Stomach (tissue), 8 donors: ENCODE measurements at regions not wholly inside any gene's neighbourhood (a gene's known extent, or its start where the extent isn't known, plus 50 kb on each side); places are given as distances from the start of the nearest gene placed in this dataset.
A peak's percentile ranks its signal among the peaks of the same experiment; 100 is the strongest.

Experiments
- DNase-seq, 2 donors: peaks; one replicate each; pipeline versions ENCODE4 v3.0.0 to v3.0.0-alpha.2; 2013 to 2019
- H3K27ac ChIP-seq, 5 donors: fragments of 200-600 bp in 4 of 5; sonication (generic) in 4 of 5; one replicate each; pipeline ENCODE4 v1.5.1; 2013 to 2019; ENCODE audit warnings: mild to moderate bottlenecking in 1 of 5, moderate library complexity in 1 of 5
- H3K27me3 ChIP-seq, 3 donors: fragments of 200-600 bp; sonication (generic); one replicate each; pipeline ENCODE4 v1.5.1; 2017 to 2019; ENCODE audit warnings: mixed run types in 1 of 3
- H3K36me3 ChIP-seq, 4 donors: fragments of 200-600 bp; sonication (generic); 1 replicate in 3 of 4; 2 replicates in 1 of 4; pipeline ENCODE4 v1.5.1; 2016 to 2019
- H3K4me1 ChIP-seq, 4 donors: fragments of 200-600 bp; sonication (generic); one replicate each; pipeline ENCODE4 v1.5.1; 2016 to 2019
- H3K4me3 ChIP-seq, 4 donors: fragments of 200-600 bp; sonication (generic) in 3 of 4; one replicate each; pipeline ENCODE4 v1.5.1; 2016 to 2019; ENCODE audit warnings: mild to moderate bottlenecking in 1 of 4
- H3K9me3 ChIP-seq, 4 donors: fragments of 200-600 bp; sonication (generic); one replicate each; pipeline ENCODE4 v1.5.1; 2016 to 2019
- EP300 ChIP-seq: sonication (generic); formaldehyde crosslinking; IDR thresholded peaks from one replicate; pipeline ENCODE4 v1.6.1; 2017; ENCODE audit warnings: antibody characterized with exemption
- POLR2A ChIP-seq, 4 donors: fragments of 450-650 bp; IDR thresholded peaks; one replicate each; pipeline ENCODE4 v1.6.1; 2016; ENCODE audit warnings: antibody characterized with exemption in 4 of 4, control low read depth in 2 of 4, mild to moderate bottlenecking in 1 of 4, moderate library complexity in 1 of 4
- POLR2AphosphoS5 ChIP-seq, 3 donors: sonication (generic); formaldehyde crosslinking; IDR thresholded peaks; one replicate each; pipeline ENCODE4 v1.6.1; 2016; ENCODE audit warnings: antibody characterized with exemption in 3 of 3
- WGBS, 5 donors: extraction: QIAGEN DNeasy Blood & Tissue Kit in 3 of 5; methylation state at CpG; one replicate each; pipeline versions ENCODE4 v1.1.5 to v1.1.7; 2013 to 2018; 5-methylcytosine and 5-hydroxymethylcytosine counted together
- intact Hi-C: fragments of 100-400 bp; cut with DNase I; formaldehyde crosslinking; loops from one replicate; pipeline ENCODE4 v1.15.1; 2023; ENCODE audit warnings: low total_unique reads
- TF ChIP-seq, protein P1 (sequence below), 7 experiments: fragments of 450-650 bp in 4 of 7; fragments of 200-600 bp in 3 of 7; sonication (generic) in 3 of 7; IDR thresholded peaks; one replicate each; pipeline ENCODE4 v1.5.1; 2016 to 2019; ENCODE audit warnings: antibody characterized with exemption in 7 of 7, control low read depth in 2 of 7, mild to moderate bottlenecking in 1 of 7
- donor health status: healthy with polysubstance abuse.
- donor health status: Bipolar disorder and iron deficiency.
- donor health status: healthy.

DNA sequence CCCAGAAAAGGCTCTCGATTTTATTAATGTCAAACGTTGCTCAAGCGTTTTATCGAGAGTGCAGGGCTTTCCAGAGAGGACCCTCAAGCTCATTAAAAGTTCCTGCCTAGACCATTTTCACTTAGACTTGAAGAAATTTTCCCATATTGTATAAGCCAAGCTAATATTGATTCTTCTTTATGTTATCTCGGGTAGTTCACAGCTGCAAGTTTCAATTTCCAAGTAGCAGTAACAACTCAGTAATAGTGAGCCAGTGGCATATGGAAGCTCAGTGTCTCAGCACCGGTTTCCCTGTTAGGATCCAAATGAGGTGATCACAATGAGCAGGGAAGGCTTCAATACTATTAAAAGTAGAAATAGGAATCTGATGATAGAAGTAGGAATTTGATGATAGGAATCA, 274.5 kb downstream of the TMX3 start:
- 48 to 56% (median 49%) methylated on average over 6 of the region's 6 CpGs for WGBS, 5 donors
- H3K36me3 ChIP-seq: no peaks in the 10 kb centered on the region
- no peaks in the 10 kb centered on the region for H3K27me3 ChIP-seq
- DNase-seq: no peak
- TF ChIP-seq EP300 (no peak), POLR2A (IDR thresholded peaks at IDR 0.05) (no peak), POLR2AphosphoS5 (IDR thresholded peaks at IDR 0.05) (no peak)
- TF ChIP-seq, protein P1, sequence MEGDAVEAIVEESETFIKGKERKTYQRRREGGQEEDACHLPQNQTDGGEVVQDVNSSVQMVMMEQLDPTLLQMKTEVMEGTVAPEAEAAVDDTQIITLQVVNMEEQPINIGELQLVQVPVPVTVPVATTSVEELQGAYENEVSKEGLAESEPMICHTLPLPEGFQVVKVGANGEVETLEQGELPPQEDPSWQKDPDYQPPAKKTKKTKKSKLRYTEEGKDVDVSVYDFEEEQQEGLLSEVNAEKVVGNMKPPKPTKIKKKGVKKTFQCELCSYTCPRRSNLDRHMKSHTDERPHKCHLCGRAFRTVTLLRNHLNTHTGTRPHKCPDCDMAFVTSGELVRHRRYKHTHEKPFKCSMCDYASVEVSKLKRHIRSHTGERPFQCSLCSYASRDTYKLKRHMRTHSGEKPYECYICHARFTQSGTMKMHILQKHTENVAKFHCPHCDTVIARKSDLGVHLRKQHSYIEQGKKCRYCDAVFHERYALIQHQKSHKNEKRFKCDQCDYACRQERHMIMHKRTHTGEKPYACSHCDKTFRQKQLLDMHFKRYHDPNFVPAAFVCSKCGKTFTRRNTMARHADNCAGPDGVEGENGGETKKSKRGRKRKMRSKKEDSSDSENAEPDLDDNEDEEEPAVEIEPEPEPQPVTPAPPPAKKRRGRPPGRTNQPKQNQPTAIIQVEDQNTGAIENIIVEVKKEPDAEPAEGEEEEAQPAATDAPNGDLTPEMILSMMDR (IDR thresholded peaks at IDR 0.05): no peak
- no peaks in the 10 kb centered on the region for H3K4me1 ChIP-seq
- intact Hi-C loops: no loop called here
- H3K4me3 ChIP-seq: no peak overlapping the region
- H3K27ac ChIP-seq: no peak overlapping the region
- H3K9me3 ChIP-seq: no peaks in the 10 kb centered on the region

DNA sequence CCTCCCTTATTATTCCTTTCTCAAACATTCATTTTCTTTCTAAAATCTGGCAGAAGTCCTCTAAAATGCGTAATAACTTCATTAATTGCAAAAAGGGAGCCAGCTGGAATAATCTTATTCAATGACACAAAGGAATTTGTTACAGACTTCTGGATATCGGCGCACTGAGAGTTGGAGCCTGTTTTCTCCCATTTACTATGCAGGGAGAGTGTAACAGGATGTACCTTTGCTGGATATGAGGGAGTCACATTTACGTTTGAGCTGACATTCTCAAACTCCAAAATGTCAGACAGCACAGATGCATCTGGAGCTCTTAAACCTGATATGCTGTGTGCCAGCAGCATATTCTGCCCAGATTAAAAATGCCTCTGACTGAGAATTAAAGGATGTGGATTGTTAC, 275.3 kb downstream of the TMX3 start:
- Histone ChIP-seq H3K4me3 (no peak overlapping the region), H3K27ac (peak overlapping the region in 2 of 5 donors; percentile 5 to 20), H3K9me3 (no peaks in the 10 kb centered on the region), H3K4me1 (no peaks in the 10 kb centered on the region), H3K27me3 (no peaks in the 10 kb centered on the region), H3K36me3 (no peaks in the 10 kb centered on the region)
- peak in 1 of 2 donors; percentile 35 for DNase-seq
- intact Hi-C loops: no loop called here
- WGBS, 5 donors: 64 to 74% (median 71%) methylated on average over 4 of the region's 4 CpGs
- TF ChIP-seq POLR2A (IDR thresholded peaks at IDR 0.05) (no peak), POLR2AphosphoS5 (IDR thresholded peaks at IDR 0.05) (no peak), EP300 (no peak)
- TF ChIP-seq, protein P1 (IDR thresholded peaks at IDR 0.05): no peak

DNA sequence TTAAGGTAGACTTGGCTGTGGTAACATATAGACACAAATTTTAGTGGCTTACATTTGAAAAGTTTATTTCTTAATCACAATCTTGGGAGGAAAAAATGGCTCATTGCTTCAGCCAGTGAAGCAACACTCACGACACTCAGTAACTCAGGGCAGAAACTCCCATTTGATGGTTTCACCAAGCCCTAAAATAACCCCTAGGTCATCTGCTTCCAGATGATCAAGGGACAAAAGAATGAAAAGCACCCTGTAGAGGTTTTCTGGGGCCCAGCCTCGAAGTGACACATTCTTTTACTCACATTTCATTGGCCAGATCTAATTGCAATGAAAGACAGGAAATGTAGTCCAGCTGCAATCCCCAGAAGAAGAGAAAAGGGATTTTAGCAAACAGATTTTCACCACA, 275.9 kb downstream of the TMX3 start:
- Histone ChIP-seq H3K27ac (peak overlapping the region in 2 of 5 donors; percentile 5 to 20), H3K36me3 (no peaks in the 10 kb centered on the region), H3K9me3 (no peaks in the 10 kb centered on the region), H3K27me3 (no peaks in the 10 kb centered on the region), H3K4me3 (no peak overlapping the region), H3K4me1 (no peaks in the 10 kb centered on the region)
- intact Hi-C loops: no loop called here
- DNase-seq: no peak
- 42 to 53% (median 45%) methylated on average over 2 of the region's 2 CpGs for WGBS, 5 donors
- TF ChIP-seq POLR2A (IDR thresholded peaks at IDR 0.05) (no peak), EP300 (no peak), POLR2AphosphoS5 (IDR thresholded peaks at IDR 0.05) (no peak)
- TF ChIP-seq, protein P1 (IDR thresholded peaks at IDR 0.05): no peak

DNA sequence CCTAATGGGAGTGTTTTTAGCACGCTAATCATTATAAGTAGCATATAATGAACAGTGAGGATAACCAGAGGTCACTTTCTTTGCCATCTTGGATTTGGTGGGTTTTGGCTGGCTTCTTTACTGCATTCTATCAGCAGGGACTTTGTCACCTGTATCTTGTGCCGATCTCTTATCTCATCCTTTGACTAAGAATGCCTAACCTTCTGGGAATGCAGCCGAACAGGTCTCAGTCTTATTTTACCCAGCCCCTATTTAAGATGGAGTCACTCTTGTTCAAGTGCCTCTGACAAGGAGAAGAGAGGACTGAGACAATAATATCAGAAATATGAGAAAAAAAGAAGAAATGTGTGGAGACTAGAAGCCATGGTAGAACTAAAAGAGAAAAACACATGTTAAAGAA, 276.4 kb downstream of the TMX3 start:
- intact Hi-C loops: no loop called here
- no peaks in the 10 kb centered on the region for H3K4me1 ChIP-seq
- TF ChIP-seq, protein P1 (IDR thresholded peaks at IDR 0.05): no peak
- TF ChIP-seq EP300: no peak
- no peak for TF ChIP-seq POLR2AphosphoS5 (IDR thresholded peaks at IDR 0.05)
- no peak for TF ChIP-seq POLR2A (IDR thresholded peaks at IDR 0.05)
- H3K4me3 ChIP-seq: no peak overlapping the region
- H3K27ac ChIP-seq: no peak overlapping the region
- H3K36me3 ChIP-seq: no peaks in the 10 kb centered on the region
- H3K9me3 ChIP-seq: no peaks in the 10 kb centered on the region
- H3K27me3 ChIP-seq: no peaks in the 10 kb centered on the region
- no peak for DNase-seq
- WGBS, 5 donors: 75 to 83% (median 83%) methylated on average over 3 of the region's 3 CpGs
